Fibroblast of lung (primary cell): ENCODE measurements at regions not wholly inside any gene's neighbourhood (a gene's known extent, or its start where the extent isn't known, plus 50 kb on each side); places are given as distances from the start of the nearest gene placed in this dataset.

ENCODE experiments used
- CTCF ChIP-seq, 2 donors: IDR thresholded peaks in 1 of 2; conservative IDR thresholded peaks in 1 of 2; 1 replicate in 1 of 2; 2 replicates in 1 of 2; pipeline ENCODE4 v1.5.1; 2011 to 2012; ENCODE audit warnings: low read length in 2 of 2, control low read depth in 1 of 2, inconsistent platforms in 1 of 2, low read depth in 1 of 2, mild to moderate bottlenecking in 1 of 2
- EZH2 ChIP-seq: IDR thresholded peaks from 2 replicates; pipeline ENCODE4 v1.5.1; 2012; ENCODE audit warnings: low read length, control low read depth, mild to moderate bottlenecking; ENCODE audit errors: missing control alignments

GRCh38 chr13:83503424-83503823, 378.9 kb downstream of the SLITRK1 start:
- TF ChIP-seq CTCF (conservative IDR thresholded peaks at IDR 0.05 in 1 of 2, IDR thresholded peaks at IDR 0.05 in 1 of 2; ENCODE audit: low read depth in 1 of 2, low read length in 2 of 2) (no peak), EZH2 (no peak)
